ENCODE measurements at regions not wholly inside any gene's neighbourhood (a gene's known extent, or its start where the extent isn't known, plus 50 kb on each side); places are given as distances from the start of the nearest gene placed in this dataset.
"Not testable (repeated sequence)": the region's sequence is repeated elsewhere in the genome, so short reads cannot be mapped to it uniquely, and the experiment has no call there.

GRCh38 chr14:51595881-51596455 lies 55.7 kb upstream of the FRMD6 start:
- Histone ChIP-seq H3K9ac (ENCODE audit: low read depth, low read length, poor library complexity, severe bottlenecking) (no peak overlapping the region), H4K20me1 (ENCODE audit: insufficient read depth, low read length, poor library complexity, severe bottlenecking) (no peaks in the 10 kb centered on the region), H3F3A (ENCODE audit: low read depth) (no peaks in the 10 kb centered on the region), H3K9me2 (replicated peaks; ENCODE audit: low read depth, low read length) (no peaks in the 10 kb centered on the region), H3K4me2 (ENCODE audit: low read depth, low read length, poor library complexity, severe bottlenecking) (no peak overlapping the region), H3K4me3 (ENCODE audit: low read length, poor library complexity, severe bottlenecking) (no peak overlapping the region), H3K27me3 (ENCODE audit: insufficient read depth, low read length, poor library complexity, severe bottlenecking) (no peaks in the 10 kb centered on the region), H3K79me2 (ENCODE audit: insufficient read depth, low read length) (no peaks in the 10 kb centered on the region), H3K36me3 (ENCODE audit: insufficient read depth, low read length) (no peaks in the 10 kb centered on the region), H3K4me1 (ENCODE audit: insufficient read depth, low read length, poor library complexity, severe bottlenecking) (peaks cover 8% of the 10 kb centered on the region), H3K9me3 (ENCODE audit: insufficient read depth, low read depth, low read length) (no peaks in the 10 kb centered on the region), H2AFZ (ENCODE audit: low read length) (no peak overlapping the region)
- no peak for TF ChIP-seq CTCF (conservative IDR thresholded peaks at IDR 0.05; ENCODE audit: low read length)
- no peak for TF ChIP-seq EZH2phosphoT487 (IDR thresholded peaks at IDR 0.05; ENCODE audit: borderline replicate concordance)

GRCh38 chr14:51596488-51597117 lies 55.1 kb upstream of the FRMD6 start:
- no peaks in the 10 kb centered on the region for H3K9me2 ChIP-seq (replicated peaks; ENCODE audit: low read depth, low read length)
- no peaks in the 10 kb centered on the region for H3K27me3 ChIP-seq (ENCODE audit: insufficient read depth, low read length, poor library complexity, severe bottlenecking)
- H3K4me3 ChIP-seq (ENCODE audit: low read length, poor library complexity, severe bottlenecking): no peak overlapping the region
- H3K4me1 ChIP-seq (ENCODE audit: insufficient read depth, low read length, poor library complexity, severe bottlenecking): peaks cover 8% of the 10 kb centered on the region
- H3F3A ChIP-seq (ENCODE audit: low read depth): no peaks in the 10 kb centered on the region
- H3K9ac ChIP-seq (ENCODE audit: low read depth, low read length, poor library complexity, severe bottlenecking): no peak overlapping the region
- no peaks in the 10 kb centered on the region for H4K20me1 ChIP-seq (ENCODE audit: insufficient read depth, low read length, poor library complexity, severe bottlenecking)
- no peaks in the 10 kb centered on the region for H3K36me3 ChIP-seq (ENCODE audit: insufficient read depth, low read length)
- H3K9me3 ChIP-seq (ENCODE audit: insufficient read depth, low read depth, low read length): no peaks in the 10 kb centered on the region
- no peak overlapping the region for H2AFZ ChIP-seq (ENCODE audit: low read length)
- H3K4me2 ChIP-seq (ENCODE audit: low read depth, low read length, poor library complexity, severe bottlenecking): no peak overlapping the region
- H3K79me2 ChIP-seq (ENCODE audit: insufficient read depth, low read length): no peaks in the 10 kb centered on the region
- no peak for TF ChIP-seq CTCF (conservative IDR thresholded peaks at IDR 0.05; ENCODE audit: low read length)

GRCh38 chr14:51597261-51598001 lies 54.3 kb upstream of the FRMD6 start:
- peaks cover 8% of the 10 kb centered on the region for H3K4me1 ChIP-seq (ENCODE audit: insufficient read depth, low read length, poor library complexity, severe bottlenecking)
- H3K4me3 ChIP-seq (ENCODE audit: low read length, poor library complexity, severe bottlenecking): no peak overlapping the region
- no peaks in the 10 kb centered on the region for H3K36me3 ChIP-seq (ENCODE audit: insufficient read depth, low read length)
- H3K9me2 ChIP-seq (replicated peaks; ENCODE audit: low read depth, low read length): no peaks in the 10 kb centered on the region
- H3K79me2 ChIP-seq (ENCODE audit: insufficient read depth, low read length): no peaks in the 10 kb centered on the region
- H3K9me3 ChIP-seq (ENCODE audit: insufficient read depth, low read depth, low read length): no peaks in the 10 kb centered on the region
- no peaks in the 10 kb centered on the region for H3K27me3 ChIP-seq (ENCODE audit: insufficient read depth, low read length, poor library complexity, severe bottlenecking)
- no peak overlapping the region for H3K4me2 ChIP-seq (ENCODE audit: low read depth, low read length, poor library complexity, severe bottlenecking)
- TF ChIP-seq CTCF (conservative IDR thresholded peaks at IDR 0.05; ENCODE audit: low read length): no peak
- TF ChIP-seq EZH2phosphoT487 (IDR thresholded peaks at IDR 0.05; ENCODE audit: borderline replicate concordance): no peak
- no peak overlapping the region for H2AFZ ChIP-seq (ENCODE audit: low read length)
- H3K9ac ChIP-seq (ENCODE audit: low read depth, low read length, poor library complexity, severe bottlenecking): no peak overlapping the region
- no peaks in the 10 kb centered on the region for H4K20me1 ChIP-seq (ENCODE audit: insufficient read depth, low read length, poor library complexity, severe bottlenecking)
- H3F3A ChIP-seq (ENCODE audit: low read depth): no peaks in the 10 kb centered on the region

GRCh38 chr14:51598924-51599600 lies 52.6 kb upstream of the FRMD6 start:
- H3K36me3 ChIP-seq (ENCODE audit: insufficient read depth, low read length); H3K4me2 ChIP-seq (ENCODE audit: low read depth, low read length, poor library complexity, severe bottlenecking); H3K4me3 ChIP-seq (ENCODE audit: low read length, poor library complexity, severe bottlenecking); H3K9ac ChIP-seq (ENCODE audit: low read depth, low read length, poor library complexity, severe bottlenecking); H2AFZ ChIP-seq (ENCODE audit: low read length); H3K4me1 ChIP-seq (ENCODE audit: insufficient read depth, low read length, poor library complexity, severe bottlenecking); H3K27me3 ChIP-seq (ENCODE audit: insufficient read depth, low read length, poor library complexity, severe bottlenecking); H3K9me3 ChIP-seq (ENCODE audit: insufficient read depth, low read depth, low read length); H3K79me2 ChIP-seq (ENCODE audit: insufficient read depth, low read length); H3K9me2 ChIP-seq (replicated peaks; ENCODE audit: low read depth, low read length); H3F3A ChIP-seq (ENCODE audit: low read depth); H4K20me1 ChIP-seq (ENCODE audit: insufficient read depth, low read length, poor library complexity, severe bottlenecking): not testable (repeated sequence)
